ENCODE measurements at regions not wholly inside any gene's neighbourhood (a gene's known extent, or its start where the extent isn't known, plus 50 kb on each side); places are given as distances from the start of the nearest gene placed in this dataset.

- Histone ChIP-seq H3K4me2 (no peak overlapping the region), H3K4me1 (no peaks in the 10 kb centered on the region), H3K9me3 (no peaks in the 10 kb centered on the region), H3K4me3 (no peak overlapping the region), H3K27ac (no peak overlapping the region)
- no peak for FAIRE-seq
- DNase-seq (ENCODE audit: low read depth in 1 of 2, low spot score in 1 of 2) = no peak
- ChIA-PET POLR2A (no interaction called here), CTCF (interaction anchor here (1.3 to 1.4 kb wide), 2 partner anchors 10 to 62 kb away, joined by 3 to 4 read pairs; no protein-coding TSS in a partner anchor)
- TF ChIP-seq JUNB (IDR thresholded peaks at IDR 0.05) (no peak), RFX5 (IDR thresholded peaks at IDR 0.05) (no peak), FOXS1 (CRISPR knock-in tag; IDR thresholded peaks at IDR 0.05) (no peak), SREBF2 (IDR thresholded peaks at IDR 0.05) (no peak), TFCP2L1 (CRISPR knock-in tag; IDR thresholded peaks at IDR 0.05) (no peak), EHF (CRISPR knock-in tag; IDR thresholded peaks at IDR 0.05) (no peak), MAZ (IDR thresholded peaks at IDR 0.05; ENCODE audit: borderline replicate concordance, low read depth, low read length) (no peak), MYC (IDR thresholded peaks at IDR 0.05; ENCODE audit: borderline replicate concordance, low read length) (no peak), ZSCAN20 (CRISPR knock-in tag; IDR thresholded peaks at IDR 0.05) (no peak), HOXB5 (CRISPR knock-in tag; IDR thresholded peaks at IDR 0.05) (no peak), FOSL2 (IDR thresholded peaks at IDR 0.05) (no peak), FOSL2 (CRISPR knock-in tag; IDR thresholded peaks at IDR 0.05) (no peak)
- TF ChIP-seq, protein P1, sequence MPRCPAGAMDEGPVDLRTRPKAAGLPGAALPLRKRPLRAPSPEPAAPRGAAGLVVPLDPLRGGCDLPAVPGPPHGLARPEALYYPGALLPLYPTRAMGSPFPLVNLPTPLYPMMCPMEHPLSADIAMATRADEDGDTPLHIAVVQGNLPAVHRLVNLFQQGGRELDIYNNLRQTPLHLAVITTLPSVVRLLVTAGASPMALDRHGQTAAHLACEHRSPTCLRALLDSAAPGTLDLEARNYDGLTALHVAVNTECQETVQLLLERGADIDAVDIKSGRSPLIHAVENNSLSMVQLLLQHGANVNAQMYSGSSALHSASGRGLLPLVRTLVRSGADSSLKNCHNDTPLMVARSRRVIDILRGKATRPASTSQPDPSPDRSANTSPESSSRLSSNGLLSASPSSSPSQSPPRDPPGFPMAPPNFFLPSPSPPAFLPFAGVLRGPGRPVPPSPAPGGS (IDR thresholded peaks at IDR 0.05) = no peak
- 24% methylated on average over 4 of the region's 4 CpGs for WGBS (ENCODE audit: missing lambda C conversion rate)
- no peak for ATAC-seq
Measured at GRCh38 chr4:77446601-77447000, 159.0 kb upstream of the CXCL13 start.

GRCh38 chr4:77449171-77449570 is 156.4 kb upstream of the CXCL13 start:
- POLR2A ChIA-PET = no interaction called here
- CTCF ChIA-PET = no interaction called here

GRCh38 chr4:77450006-77450405 is 155.6 kb upstream of the CXCL13 start:
- H3K4me2 ChIP-seq = no peak overlapping the region
- no peak for FAIRE-seq

More at GRCh38 chr4:77449171-77449570, 156.4 kb upstream of the CXCL13 start:
- Histone ChIP-seq H3K27ac (no peak overlapping the region), H3K4me1 (no peaks in the 10 kb centered on the region), H3K4me2 (no peak overlapping the region), H3K4me3 (no peak overlapping the region), H3K9me3 (no peaks in the 10 kb centered on the region)
- ATAC-seq = no peak
- WGBS (ENCODE audit: missing lambda C conversion rate) = 34% methylated on average over 2 of the region's 2 CpGs
- TF ChIP-seq, protein P2, sequence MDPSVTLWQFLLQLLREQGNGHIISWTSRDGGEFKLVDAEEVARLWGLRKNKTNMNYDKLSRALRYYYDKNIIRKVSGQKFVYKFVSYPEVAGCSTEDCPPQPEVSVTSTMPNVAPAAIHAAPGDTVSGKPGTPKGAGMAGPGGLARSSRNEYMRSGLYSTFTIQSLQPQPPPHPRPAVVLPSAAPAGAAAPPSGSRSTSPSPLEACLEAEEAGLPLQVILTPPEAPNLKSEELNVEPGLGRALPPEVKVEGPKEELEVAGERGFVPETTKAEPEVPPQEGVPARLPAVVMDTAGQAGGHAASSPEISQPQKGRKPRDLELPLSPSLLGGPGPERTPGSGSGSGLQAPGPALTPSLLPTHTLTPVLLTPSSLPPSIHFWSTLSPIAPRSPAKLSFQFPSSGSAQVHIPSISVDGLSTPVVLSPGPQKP (IDR thresholded peaks at IDR 0.05; ENCODE audit: low read depth, low read length) = no peak
- TF ChIP-seq RARB (CRISPR knock-in tag; IDR thresholded peaks at IDR 0.05) (no peak), BHLHE40 (IDR thresholded peaks at IDR 0.05; ENCODE audit: low read depth, low read length) (no peak), MAZ (IDR thresholded peaks at IDR 0.05; ENCODE audit: borderline replicate concordance, low read depth, low read length) (no peak), ATOH8 (CRISPR knock-in tag; IDR thresholded peaks at IDR 0.05; ENCODE audit: low read depth) (no peak), FOXS1 (CRISPR knock-in tag; IDR thresholded peaks at IDR 0.05) (no peak)
- DNase-seq (ENCODE audit: low read depth in 1 of 2, low spot score in 1 of 2) = no peak
- FAIRE-seq = no peak

More at GRCh38 chr4:77450006-77450405, 155.6 kb upstream of the CXCL13 start:
- no peak for DNase-seq (ENCODE audit: low read depth in 1 of 2, low spot score in 1 of 2)
- ChIA-PET POLR2A (no interaction called here), CTCF (interaction anchor here (0.6 to 0.7 kb wide), 2 partner anchors 15 to 159 kb away, joined by 3 read pairs; no protein-coding TSS in a partner anchor)
- H3K4me1 ChIP-seq = no peaks in the 10 kb centered on the region
- TF ChIP-seq MAZ (IDR thresholded peaks at IDR 0.05; ENCODE audit: borderline replicate concordance, low read depth, low read length) (no peak), HOXA7 (CRISPR knock-in tag; IDR thresholded peaks at IDR 0.05) (no peak), HES2 (IDR thresholded peaks at IDR 0.05) (no peak), KDM1A (IDR thresholded peaks at IDR 0.05; ENCODE audit: low read depth) (no peak), TFCP2L1 (CRISPR knock-in tag; IDR thresholded peaks at IDR 0.05) (no peak), CHD2 (IDR thresholded peaks at IDR 0.05; ENCODE audit: low read length, partially characterized antibody) (no peak), REST (IDR thresholded peaks at IDR 0.05) (no peak), PHF8 (IDR thresholded peaks at IDR 0.05; ENCODE audit: borderline replicate concordance, low read depth) (no peak), HDAC2 (IDR thresholded peaks at IDR 0.05) (no peak), ZFP36 (IDR thresholded peaks at IDR 0.05; ENCODE audit: borderline replicate concordance, partially characterized antibody) (no peak), NPAS2 (CRISPR knock-in tag; IDR thresholded peaks at IDR 0.05; ENCODE audit: borderline replicate concordance) (no peak)
- no peak for ATAC-seq
- no peak overlapping the region for H3K27ac ChIP-seq
- H3K4me3 ChIP-seq = no peak overlapping the region
- 28% methylated on average over 4 of the region's 4 CpGs for WGBS (ENCODE audit: missing lambda C conversion rate)
- no peaks in the 10 kb centered on the region for H3K9me3 ChIP-seq
